H1 (cell line): ENCODE measurements at regions not wholly inside any gene's neighbourhood (a gene's known extent, or its start where the extent isn't known, plus 50 kb on each side); places are given as distances from the start of the nearest gene placed in this dataset.
"Not testable (repeated sequence)": the region's sequence is repeated elsewhere in the genome, so short reads cannot be mapped to it uniquely, and the experiment has no call there.

Experiments
- CEBPB ChIP-seq: IDR thresholded peaks from 2 replicates; pipeline ENCODE4 v1.6.1; 2012; ENCODE audit warnings: low read depth, low read length
- CREB1 ChIP-seq: IDR thresholded peaks from 2 replicates; pipeline ENCODE4 v1.6.1; 2012; ENCODE audit warnings: inconsistent platforms
- EP300 ChIP-seq, 2 experiments: IDR thresholded peaks; 1 replicate in 1 of 2; 2 replicates in 1 of 2; pipeline ENCODE4 v1.6.1; 2011 to 2012; ENCODE audit warnings: low read depth in 2 of 2, low read length in 2 of 2, mild to moderate bottlenecking in 2 of 2, borderline replicate concordance in 1 of 2, inconsistent platforms in 1 of 2, moderate library complexity in 1 of 2
- POLR2A ChIP-seq, 2 experiments: IDR thresholded peaks; 1 replicate in 1 of 2; 2 replicates in 1 of 2; pipeline ENCODE4 v1.6.1; 2011; ENCODE audit warnings: low read depth in 2 of 2, low read length in 2 of 2, mild to moderate bottlenecking in 2 of 2; ENCODE audit errors: control extremely low read depth in 1 of 2
- RXRA ChIP-seq: IDR thresholded peaks from 2 replicates; pipeline ENCODE4 v1.6.1; 2011; ENCODE audit warnings: low read depth, mild to moderate bottlenecking, low read length, moderate library complexity; ENCODE audit not compliant: insufficient read depth
- TAF1 ChIP-seq: IDR thresholded peaks from 2 replicates; pipeline ENCODE4 v1.6.1; 2011; ENCODE audit warnings: mild to moderate bottlenecking, low read depth, low read length
- YY1 ChIP-seq: IDR thresholded peaks from 2 replicates; pipeline ENCODE4 v1.6.1; 2011; ENCODE audit warnings: low read depth, mild to moderate bottlenecking, low read length
- TF ChIP-seq, protein P1 (sequence below), 3 experiments: IDR thresholded peaks; 1 replicate in 2 of 3; 2 replicates in 1 of 3; pipeline versions ENCODE4 v1.5.1 to v1.6.1; 2011; ENCODE audit warnings: low read length in 3 of 3, mild to moderate bottlenecking in 3 of 3, inconsistent platforms in 2 of 3, low read depth in 1 of 3, moderate library complexity in 1 of 3; ENCODE audit not compliant: insufficient read depth in 1 of 3; ENCODE audit errors: control extremely low read depth in 1 of 3

DNA sequence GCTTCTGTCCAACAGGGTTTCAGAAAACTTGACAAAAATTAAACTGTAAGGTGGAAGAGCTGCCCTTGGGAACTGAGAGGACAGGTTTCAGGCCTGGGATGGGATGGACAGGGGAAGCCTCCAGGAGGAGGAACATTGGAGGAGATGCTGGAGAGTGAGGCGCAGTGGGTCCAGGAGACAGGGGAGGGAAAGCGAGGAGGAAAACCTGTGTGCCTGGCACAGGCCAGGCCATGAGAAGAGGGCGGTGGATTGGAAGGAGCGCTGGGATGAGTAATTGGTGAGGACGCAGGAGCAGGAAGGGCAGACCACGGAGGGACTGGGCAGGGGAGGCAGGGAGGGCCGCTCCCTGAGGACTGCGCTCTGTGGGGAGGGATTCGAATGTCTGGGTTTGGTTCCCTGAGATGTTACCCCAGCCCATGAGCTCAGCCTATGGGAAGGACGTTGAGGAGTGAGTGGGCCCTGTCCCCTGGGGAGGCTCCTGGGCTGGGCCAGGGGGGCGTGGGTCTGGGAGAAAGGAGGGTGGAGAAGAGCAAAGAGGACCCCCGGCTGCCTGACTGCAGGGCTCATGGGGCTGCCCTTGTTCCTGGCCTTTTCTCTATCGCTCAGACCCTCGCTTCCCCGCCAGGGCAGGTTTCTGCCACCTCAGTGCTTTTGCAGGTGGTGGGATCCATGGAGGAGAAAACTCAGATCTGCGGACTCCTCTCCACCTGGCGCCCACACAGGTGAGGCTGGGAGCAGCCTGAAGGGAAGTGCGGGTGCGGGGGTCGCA is 249.1 kb upstream of the NPAP1 start:
- TF ChIP-seq, protein P1, sequence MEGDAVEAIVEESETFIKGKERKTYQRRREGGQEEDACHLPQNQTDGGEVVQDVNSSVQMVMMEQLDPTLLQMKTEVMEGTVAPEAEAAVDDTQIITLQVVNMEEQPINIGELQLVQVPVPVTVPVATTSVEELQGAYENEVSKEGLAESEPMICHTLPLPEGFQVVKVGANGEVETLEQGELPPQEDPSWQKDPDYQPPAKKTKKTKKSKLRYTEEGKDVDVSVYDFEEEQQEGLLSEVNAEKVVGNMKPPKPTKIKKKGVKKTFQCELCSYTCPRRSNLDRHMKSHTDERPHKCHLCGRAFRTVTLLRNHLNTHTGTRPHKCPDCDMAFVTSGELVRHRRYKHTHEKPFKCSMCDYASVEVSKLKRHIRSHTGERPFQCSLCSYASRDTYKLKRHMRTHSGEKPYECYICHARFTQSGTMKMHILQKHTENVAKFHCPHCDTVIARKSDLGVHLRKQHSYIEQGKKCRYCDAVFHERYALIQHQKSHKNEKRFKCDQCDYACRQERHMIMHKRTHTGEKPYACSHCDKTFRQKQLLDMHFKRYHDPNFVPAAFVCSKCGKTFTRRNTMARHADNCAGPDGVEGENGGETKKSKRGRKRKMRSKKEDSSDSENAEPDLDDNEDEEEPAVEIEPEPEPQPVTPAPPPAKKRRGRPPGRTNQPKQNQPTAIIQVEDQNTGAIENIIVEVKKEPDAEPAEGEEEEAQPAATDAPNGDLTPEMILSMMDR (IDR thresholded peaks at IDR 0.05; ENCODE audit: control extremely low read depth in 1 of 3, insufficient read depth in 1 of 3, low read depth in 1 of 3, low read length in 3 of 3): not testable (repeated sequence)
- TF ChIP-seq RXRA; CEBPB; EP300 (IDR thresholded peaks at IDR 0.05; ENCODE audit: borderline replicate concordance in 1 of 2, low read depth in 2 of 2, low read length in 2 of 2); TAF1; POLR2A (IDR thresholded peaks at IDR 0.05; ENCODE audit: control extremely low read depth in 1 of 2, low read depth in 2 of 2, low read length in 2 of 2); CREB1; YY1: not testable (repeated sequence)
